Uterus (tissue), 2 donors: ENCODE measurements at regions not wholly inside any gene's neighbourhood (a gene's known extent, or its start where the extent isn't known, plus 50 kb on each side); places are given as distances from the start of the nearest gene placed in this dataset.

Experiments
- POLR2A ChIP-seq, 2 donors: fragments of 450-650 bp; IDR thresholded peaks; one replicate each; pipeline ENCODE4 v1.6.1; 2016; ENCODE audit warnings: antibody characterized with exemption in 2 of 2, mild to moderate bottlenecking in 1 of 2, moderate library complexity in 1 of 2
- TF ChIP-seq, protein P1 (sequence below), 4 experiments: fragments of 200-600 bp in 2 of 4; fragments of 450-650 bp in 2 of 4; sonication (generic) in 2 of 4; IDR thresholded peaks; one replicate each; pipeline ENCODE4 v1.5.1; 2016 to 2019; ENCODE audit warnings: antibody characterized with exemption in 4 of 4, mild to moderate bottlenecking in 2 of 4, moderate library complexity in 1 of 4

DNA sequence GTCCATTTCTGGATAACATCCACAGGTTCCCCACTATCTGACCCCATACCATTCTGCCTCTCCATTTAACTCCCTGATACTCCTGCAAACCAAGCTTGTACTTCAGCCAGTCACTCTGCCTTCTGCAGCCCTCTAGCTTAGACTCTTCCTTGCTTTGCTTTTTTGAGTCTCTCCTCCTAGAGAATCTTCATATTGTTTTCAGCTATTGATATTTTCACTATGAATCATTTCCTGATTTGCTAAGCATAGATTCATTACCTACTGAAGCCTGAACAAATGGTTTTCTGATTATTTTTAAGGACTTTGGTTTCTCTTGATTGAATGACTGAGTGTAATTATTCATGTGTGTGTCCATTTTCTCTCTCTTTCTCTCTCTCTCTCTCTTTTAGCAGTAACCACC is 2102.3 kb upstream of the CELF4 start:
- TF ChIP-seq, protein P1, sequence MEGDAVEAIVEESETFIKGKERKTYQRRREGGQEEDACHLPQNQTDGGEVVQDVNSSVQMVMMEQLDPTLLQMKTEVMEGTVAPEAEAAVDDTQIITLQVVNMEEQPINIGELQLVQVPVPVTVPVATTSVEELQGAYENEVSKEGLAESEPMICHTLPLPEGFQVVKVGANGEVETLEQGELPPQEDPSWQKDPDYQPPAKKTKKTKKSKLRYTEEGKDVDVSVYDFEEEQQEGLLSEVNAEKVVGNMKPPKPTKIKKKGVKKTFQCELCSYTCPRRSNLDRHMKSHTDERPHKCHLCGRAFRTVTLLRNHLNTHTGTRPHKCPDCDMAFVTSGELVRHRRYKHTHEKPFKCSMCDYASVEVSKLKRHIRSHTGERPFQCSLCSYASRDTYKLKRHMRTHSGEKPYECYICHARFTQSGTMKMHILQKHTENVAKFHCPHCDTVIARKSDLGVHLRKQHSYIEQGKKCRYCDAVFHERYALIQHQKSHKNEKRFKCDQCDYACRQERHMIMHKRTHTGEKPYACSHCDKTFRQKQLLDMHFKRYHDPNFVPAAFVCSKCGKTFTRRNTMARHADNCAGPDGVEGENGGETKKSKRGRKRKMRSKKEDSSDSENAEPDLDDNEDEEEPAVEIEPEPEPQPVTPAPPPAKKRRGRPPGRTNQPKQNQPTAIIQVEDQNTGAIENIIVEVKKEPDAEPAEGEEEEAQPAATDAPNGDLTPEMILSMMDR (IDR thresholded peaks at IDR 0.05), result no peak
- TF ChIP-seq POLR2A (IDR thresholded peaks at IDR 0.05), result no peak
